Mucosa of rectum (tissue), 2 donors: ENCODE measurements at regions not wholly inside any gene's neighbourhood (a gene's known extent, or its start where the extent isn't known, plus 50 kb on each side); places are given as distances from the start of the nearest gene placed in this dataset.
"Not testable (repeated sequence)": the region's sequence is repeated elsewhere in the genome, so short reads cannot be mapped to it uniquely, and the experiment has no call there.

Experiments
- H3K27ac ChIP-seq, 2 donors: one replicate each; pipeline ENCODE4 v1.7.0; 2013; ENCODE audit warnings: inconsistent platforms in 2 of 2, low read depth in 2 of 2, low read length in 2 of 2
- H3K27me3 ChIP-seq, 2 donors: one replicate each; pipeline ENCODE4 v1.7.0; 2013; ENCODE audit warnings: low read length in 2 of 2; ENCODE audit not compliant: control insufficient read depth in 2 of 2, insufficient read depth in 2 of 2
- H3K36me3 ChIP-seq, 2 donors: one replicate each; pipeline ENCODE4 v1.7.0; 2013; ENCODE audit warnings: low read length in 2 of 2; ENCODE audit not compliant: control insufficient read depth in 2 of 2, insufficient read depth in 2 of 2
- H3K4me1 ChIP-seq, 2 donors: one replicate each; pipeline ENCODE4 v1.7.0; 2013; ENCODE audit warnings: low read length in 2 of 2, mild to moderate bottlenecking in 1 of 2; ENCODE audit not compliant: control insufficient read depth in 2 of 2, insufficient read depth in 2 of 2
- H3K4me3 ChIP-seq, 2 donors: one replicate each; pipeline ENCODE4 v1.7.0; 2013; ENCODE audit warnings: low read length in 2 of 2
- H3K9ac ChIP-seq, 2 donors: one replicate each; pipeline ENCODE4 v1.7.0; 2013; ENCODE audit warnings: low read length in 2 of 2, low read depth in 1 of 2, mild to moderate bottlenecking in 1 of 2
- H3K9me3 ChIP-seq, 2 donors: one replicate each; pipeline ENCODE4 v1.7.0; 2013; ENCODE audit warnings: low read length in 2 of 2; ENCODE audit not compliant: control insufficient read depth in 2 of 2
- donor health status: healthy.
- donor health status: Normal muscosa, but diverticular disease.

GRCh38 chr7:69364813-69365643, 233.2 kb upstream of the AUTS2 start:
- H3K36me3 ChIP-seq: no peaks in the 10 kb centered on the region
- no peak overlapping the region for H3K9ac ChIP-seq
- H3K27me3 ChIP-seq: no peaks in the 10 kb centered on the region
- no peaks in the 10 kb centered on the region for H3K9me3 ChIP-seq
- no peak overlapping the region for H3K4me3 ChIP-seq
- H3K4me1 ChIP-seq: no peaks in the 10 kb centered on the region
- no peak overlapping the region for H3K27ac ChIP-seq

- Histone ChIP-seq H3K9ac (no peak overlapping the region), H3K36me3 (no peaks in the 10 kb centered on the region), H3K4me3 (no peak overlapping the region), H3K27me3 (no peaks in the 10 kb centered on the region), H3K27ac (no peak overlapping the region), H3K4me1 (no peaks in the 10 kb centered on the region), H3K9me3 (no peaks in the 10 kb centered on the region)
Measured at GRCh38 chr7:69365651-69366192, 232.6 kb upstream of the AUTS2 start.

GRCh38 chr7:69367780-69368179, 230.5 kb upstream of the AUTS2 start:
- H3K4me1 ChIP-seq: no peaks in the 10 kb centered on the region
- no peak overlapping the region for H3K9ac ChIP-seq

DNA sequence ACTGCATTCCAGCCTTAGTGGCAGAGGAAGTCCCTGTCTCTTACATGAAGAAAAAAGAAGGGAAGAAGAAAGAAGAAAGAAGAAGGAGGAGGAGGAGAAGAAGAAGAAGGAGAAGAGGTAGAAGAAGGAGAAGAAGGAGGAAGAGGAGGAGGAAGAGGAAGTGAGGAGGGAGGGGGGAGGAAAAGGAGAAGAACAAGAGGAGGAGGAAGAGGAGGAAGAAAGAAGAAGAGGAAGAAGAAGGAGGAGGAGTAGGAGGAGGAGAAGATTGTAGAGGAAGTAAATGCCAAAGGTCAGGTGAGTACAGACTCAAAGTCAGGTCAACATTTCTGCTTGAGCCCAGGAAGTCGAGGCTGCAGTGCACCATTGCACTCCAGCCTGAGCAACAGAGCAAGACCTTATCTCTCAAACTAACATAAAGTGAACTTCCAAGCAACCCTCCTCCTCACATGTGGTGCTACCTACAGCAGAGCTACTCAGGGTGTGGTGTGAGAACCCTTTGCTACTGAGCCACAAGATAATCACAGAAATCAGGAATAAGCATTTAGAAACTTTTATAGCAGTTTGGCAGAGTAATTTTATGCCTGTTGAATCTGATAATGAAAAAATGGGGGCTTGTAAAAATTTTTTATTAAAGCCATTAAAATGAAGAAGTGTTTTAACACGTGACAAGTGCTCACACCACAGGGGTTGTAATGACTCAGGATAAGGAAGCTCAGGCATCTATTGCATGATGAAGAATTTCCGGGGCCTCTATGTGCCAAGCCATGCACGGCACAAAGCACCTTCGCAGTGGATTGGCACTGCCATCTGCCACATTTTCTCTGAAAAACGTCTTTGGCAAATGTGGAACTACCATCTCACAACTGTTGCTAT, 224.9 kb upstream of the AUTS2 start:
- Histone ChIP-seq H3K9ac (no peak overlapping the region), H3K36me3 (no peaks in the 10 kb centered on the region), H3K27me3 (no peaks in the 10 kb centered on the region), H3K4me1 (no peaks in the 10 kb centered on the region), H3K4me3 (no peak overlapping the region), H3K9me3 (no peaks in the 10 kb centered on the region), H3K27ac (no peak overlapping the region)

More at GRCh38 chr7:69367780-69368179, 230.5 kb upstream of the AUTS2 start:
- no peaks in the 10 kb centered on the region for H3K9me3 ChIP-seq
- no peak overlapping the region for H3K27ac ChIP-seq
- no peaks in the 10 kb centered on the region for H3K36me3 ChIP-seq
- no peaks in the 10 kb centered on the region for H3K27me3 ChIP-seq
- no peak overlapping the region for H3K4me3 ChIP-seq

- no peaks in the 10 kb centered on the region for H3K36me3 ChIP-seq
- no peaks in the 10 kb centered on the region for H3K4me1 ChIP-seq
- H3K9me3 ChIP-seq: no peaks in the 10 kb centered on the region
- no peaks in the 10 kb centered on the region for H3K27me3 ChIP-seq
- no peak overlapping the region for H3K4me3 ChIP-seq
- H3K27ac ChIP-seq: no peak overlapping the region
- H3K9ac ChIP-seq: no peak overlapping the region
Measured at GRCh38 chr7:69374044-69374425, 224.2 kb upstream of the AUTS2 start.

DNA sequence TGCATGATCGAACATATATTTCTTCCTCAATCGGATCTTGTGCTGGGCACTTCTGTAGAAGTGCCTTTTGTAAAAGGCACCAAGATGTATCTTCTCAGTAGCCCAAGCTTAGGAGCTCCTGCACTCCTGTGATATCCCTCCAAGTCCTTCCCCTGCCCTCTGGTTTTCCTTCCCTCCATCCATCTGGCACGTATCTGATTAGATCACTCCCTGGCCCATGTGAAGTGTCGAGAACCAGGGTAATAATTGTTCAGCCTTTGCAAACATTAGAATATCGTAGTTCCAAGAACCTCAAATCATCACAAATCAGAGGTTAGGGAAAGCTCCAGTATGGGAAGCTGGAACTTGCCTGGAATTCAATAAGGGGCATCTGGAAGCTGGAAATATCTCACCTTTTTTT, 221.1 kb upstream of the AUTS2 start:
- H3K36me3 ChIP-seq: no peaks in the 10 kb centered on the region
- no peak overlapping the region for H3K9ac ChIP-seq
- H3K27me3 ChIP-seq: no peaks in the 10 kb centered on the region
- no peak overlapping the region for H3K4me3 ChIP-seq
- no peaks in the 10 kb centered on the region for H3K4me1 ChIP-seq
- no peak overlapping the region for H3K27ac ChIP-seq
- H3K9me3 ChIP-seq: peaks cover 0 to 2% of the 10 kb centered on the region in 2 donors

DNA sequence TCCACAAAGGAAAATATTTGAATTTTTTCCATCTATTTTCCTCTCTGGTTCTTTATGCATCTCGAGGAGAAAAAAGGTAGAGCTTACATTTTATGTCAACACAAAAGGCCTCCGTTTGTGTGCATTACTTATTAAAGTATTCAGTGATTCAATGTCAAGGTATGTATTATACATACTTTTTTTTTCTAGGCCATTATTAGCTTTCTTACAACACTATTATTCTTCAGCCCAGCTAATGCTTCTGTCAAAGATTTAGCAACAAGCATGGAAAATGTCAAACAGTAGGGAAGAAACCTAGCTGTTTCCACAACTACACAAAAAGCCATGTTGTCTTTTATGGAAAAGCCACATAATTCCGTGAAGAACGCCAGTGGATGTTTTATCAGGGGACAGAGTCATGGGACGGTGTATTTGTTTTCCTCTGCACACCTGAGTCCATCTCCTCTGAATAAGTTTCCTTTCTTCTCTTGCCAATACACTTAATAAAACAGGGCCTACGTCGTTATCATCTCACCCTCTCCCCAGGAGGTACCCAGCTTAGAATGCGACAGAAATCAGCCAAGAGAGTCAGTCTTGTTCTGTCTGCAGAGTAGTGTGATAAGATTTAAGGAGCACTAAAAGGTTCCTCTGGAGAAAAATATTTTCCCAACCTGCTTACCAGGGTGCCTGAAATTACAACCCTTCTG, 209.7 kb upstream of the AUTS2 start:
- H3K9ac ChIP-seq: no peak overlapping the region
- no peak overlapping the region for H3K27ac ChIP-seq
- no peak overlapping the region for H3K4me3 ChIP-seq
- no peaks in the 10 kb centered on the region for H3K36me3 ChIP-seq
- peaks cover 0 to 3% of the 10 kb centered on the region in 2 donors for H3K9me3 ChIP-seq
- H3K27me3 ChIP-seq: no peaks in the 10 kb centered on the region
- no peaks in the 10 kb centered on the region for H3K4me1 ChIP-seq

GRCh38 chr7:69389216-69389615, 209.1 kb upstream of the AUTS2 start:
- no peak overlapping the region for H3K4me3 ChIP-seq
- H3K4me1 ChIP-seq: no peaks in the 10 kb centered on the region
- H3K36me3 ChIP-seq: no peaks in the 10 kb centered on the region
- H3K27me3 ChIP-seq: no peaks in the 10 kb centered on the region
- no peak overlapping the region for H3K9ac ChIP-seq
- H3K9me3 ChIP-seq: peaks cover 0 to 3% of the 10 kb centered on the region in 2 donors
- no peak overlapping the region for H3K27ac ChIP-seq

DNA sequence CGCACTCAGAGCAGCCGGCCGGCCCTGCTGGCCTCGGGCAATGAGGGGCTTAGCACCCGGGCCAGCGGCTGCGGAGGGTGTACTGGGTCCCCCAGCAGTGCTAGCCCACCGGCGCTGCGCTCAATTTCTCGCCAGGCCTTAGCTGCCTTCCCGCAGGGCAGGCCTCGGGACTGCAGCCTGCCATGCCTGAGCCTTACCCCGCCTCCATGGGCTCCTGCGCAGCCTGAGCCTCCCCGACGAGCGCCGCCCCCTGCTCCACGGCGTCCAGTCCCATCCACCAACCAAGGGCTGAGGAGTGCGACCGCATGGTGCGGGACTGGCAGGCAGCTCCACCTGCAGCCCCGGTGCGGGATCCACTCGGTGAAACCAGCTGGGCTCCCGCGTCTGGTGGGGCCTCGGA, 204.4 kb upstream of the AUTS2 start:
- not testable (repeated sequence) for H3K9ac ChIP-seq, H3K27me3 ChIP-seq, H3K36me3 ChIP-seq, H3K9me3 ChIP-seq, H3K4me1 ChIP-seq, H3K4me3 ChIP-seq, H3K27ac ChIP-seq
